PC-9 (cell line): ENCODE measurements at regions not wholly inside any gene's neighbourhood (a gene's known extent, or its start where the extent isn't known, plus 50 kb on each side); places are given as distances from the start of the nearest gene placed in this dataset.

Source experiments
- BruUV-seq: library from RNA; stranded (reverse); fragments of 400-500 nt; replicated peaks from 2 replicates; lab custom pipeline; 2021; lab: Mats Ljungman, UMichigan
- CTCF ChIA-PET: fragments of 300-600 bp; sonication (Branson Sonifier 250); formaldehyde crosslinking; loops from one replicate; lab custom pipeline; 2022; ENCODE audit warnings: antibody characterized with exemption; lab: Charles Lee
- POLR2A ChIA-PET: fragments of 300-600 bp; sonication (Branson Sonifier 250); formaldehyde crosslinking; loops from one replicate; lab custom pipeline; 2022; ENCODE audit warnings: antibody characterized with exemption; ENCODE audit not compliant: unreplicated experiment; lab: Charles Lee
- DNase-seq, 2 experiments: peaks; one replicate each; pipeline versions ENCODE4 v3.0.0 to v3.0.0-alpha.2; 2015 to 2022; ENCODE audit warnings: mixed read lengths in 1 of 2
- H2AFZ ChIP-seq: fragments of 200-600 bp; sonication (generic); 2 replicates; pipeline ENCODE4 v1.8.1; 2017; ENCODE audit warnings: antibody characterized with exemption
- H3F3A ChIP-seq: fragments of 200-600 bp; sonication (generic); 2 replicates; pipeline ENCODE4 v1.8.1; 2017; ENCODE audit warnings: antibody characterized with exemption, mild to moderate bottlenecking, low read depth; ENCODE audit not compliant: insufficient read depth
- H3K27ac ChIP-seq: fragments of 200-600 bp; sonication (generic); 2 replicates; pipeline ENCODE4 v1.6.1; 2016; ENCODE audit warnings: mixed run types
- H3K27me3 ChIP-seq: fragments of 200-600 bp; sonication (generic); 2 replicates; pipeline ENCODE4 v1.6.1; 2016; ENCODE audit warnings: low read depth, mixed run types; ENCODE audit not compliant: insufficient read depth
- H3K36me3 ChIP-seq: fragments of 200-600 bp; sonication (generic); 2 replicates; pipeline ENCODE4 v1.6.1; 2016; ENCODE audit warnings: low read depth, mixed run types
- H3K4me1 ChIP-seq: fragments of 200-600 bp; sonication (generic); replicated peaks from 2 replicates; pipeline ENCODE4 v1.6.1; 2016; ENCODE audit warnings: mixed run types; ENCODE audit not compliant: insufficient read depth
- H3K4me2 ChIP-seq: fragments of 200-600 bp; sonication (generic); 2 replicates; pipeline ENCODE4 v1.6.1; 2017; ENCODE audit warnings: mixed run types
- H3K4me3 ChIP-seq: fragments of 200-600 bp; sonication (generic); 2 replicates; pipeline ENCODE4 v1.6.1; 2016; ENCODE audit warnings: mixed run types
- H3K79me2 ChIP-seq: fragments of 200-600 bp; sonication (generic); 2 replicates; pipeline ENCODE4 v1.6.1; 2017; ENCODE audit warnings: low read depth, mixed run types
- H3K9me2 ChIP-seq: fragments of 200-600 bp; sonication (generic); 2 replicates; pipeline ENCODE4 v1.8.1; 2017; ENCODE audit warnings: mild to moderate bottlenecking; ENCODE audit not compliant: insufficient read depth
- H3K9me3 ChIP-seq: fragments of 200-600 bp; sonication (generic); 2 replicates; pipeline ENCODE4 v1.8.1; 2016; ENCODE audit warnings: low read depth; ENCODE audit not compliant: insufficient read depth
- H4K20me1 ChIP-seq: fragments of 200-600 bp; sonication (generic); 2 replicates; pipeline ENCODE4 v1.8.1; 2017; ENCODE audit not compliant: insufficient read depth
- EZH2 ChIP-seq: fragments of 200-600 bp; sonication (generic); IDR thresholded peaks from 2 replicates; pipeline ENCODE4 v1.8.0; 2017; ENCODE audit warnings: antibody characterized with exemption, low read depth
- intact Hi-C: fragments of 100-400 bp; cut with micrococcal nuclease; formaldehyde crosslinking; loops from one replicate; pipeline ENCODE4 v1.10.0; 2022; ENCODE audit not compliant: unreplicated experiment
- TF ChIP-seq, protein P1 (sequence below): fragments of 200-600 bp; sonication (generic); conservative IDR thresholded peaks from 2 replicates; pipeline ENCODE4 v1.6.1; 2017; ENCODE audit warnings: mixed run types, antibody characterized with exemption, mild to moderate bottlenecking, moderate library complexity

GRCh38 chr10:84924131-84924530, 595.7 kb downstream of the CCSER2 start:
- no peak overlapping the region for H3K27ac ChIP-seq
- no peak for TF ChIP-seq EZH2
- TF ChIP-seq, protein P1, sequence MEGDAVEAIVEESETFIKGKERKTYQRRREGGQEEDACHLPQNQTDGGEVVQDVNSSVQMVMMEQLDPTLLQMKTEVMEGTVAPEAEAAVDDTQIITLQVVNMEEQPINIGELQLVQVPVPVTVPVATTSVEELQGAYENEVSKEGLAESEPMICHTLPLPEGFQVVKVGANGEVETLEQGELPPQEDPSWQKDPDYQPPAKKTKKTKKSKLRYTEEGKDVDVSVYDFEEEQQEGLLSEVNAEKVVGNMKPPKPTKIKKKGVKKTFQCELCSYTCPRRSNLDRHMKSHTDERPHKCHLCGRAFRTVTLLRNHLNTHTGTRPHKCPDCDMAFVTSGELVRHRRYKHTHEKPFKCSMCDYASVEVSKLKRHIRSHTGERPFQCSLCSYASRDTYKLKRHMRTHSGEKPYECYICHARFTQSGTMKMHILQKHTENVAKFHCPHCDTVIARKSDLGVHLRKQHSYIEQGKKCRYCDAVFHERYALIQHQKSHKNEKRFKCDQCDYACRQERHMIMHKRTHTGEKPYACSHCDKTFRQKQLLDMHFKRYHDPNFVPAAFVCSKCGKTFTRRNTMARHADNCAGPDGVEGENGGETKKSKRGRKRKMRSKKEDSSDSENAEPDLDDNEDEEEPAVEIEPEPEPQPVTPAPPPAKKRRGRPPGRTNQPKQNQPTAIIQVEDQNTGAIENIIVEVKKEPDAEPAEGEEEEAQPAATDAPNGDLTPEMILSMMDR: no peak
- BruUV-seq: no TSS peak
- H3K4me3 ChIP-seq: no peak overlapping the region
- intact Hi-C loops: no loop called here
- no peaks in the 10 kb centered on the region for H3K36me3 ChIP-seq
- CTCF ChIA-PET: no interaction called here
- H3F3A ChIP-seq: no peaks in the 10 kb centered on the region
- DNase-seq: no peak
- H3K4me2 ChIP-seq: no peak overlapping the region
- H4K20me1 ChIP-seq: no peaks in the 10 kb centered on the region
- H3K9me2 ChIP-seq: no peaks in the 10 kb centered on the region
- POLR2A ChIA-PET: no interaction called here
- no peaks in the 10 kb centered on the region for H3K4me1 ChIP-seq
- no peaks in the 10 kb centered on the region for H3K27me3 ChIP-seq
- no peaks in the 10 kb centered on the region for H3K9me3 ChIP-seq
- no peaks in the 10 kb centered on the region for H3K79me2 ChIP-seq
- no peak overlapping the region for H2AFZ ChIP-seq

GRCh38 chr10:84925495-84925894, 597.1 kb downstream of the CCSER2 start:
- Histone ChIP-seq H3K4me2 (no peak overlapping the region), H3K79me2 (no peaks in the 10 kb centered on the region), H3F3A (no peaks in the 10 kb centered on the region), H3K27me3 (no peaks in the 10 kb centered on the region), H3K9me3 (no peaks in the 10 kb centered on the region), H3K9me2 (no peaks in the 10 kb centered on the region), H4K20me1 (no peaks in the 10 kb centered on the region), H3K36me3 (no peaks in the 10 kb centered on the region), H2AFZ (no peak overlapping the region), H3K27ac (no peak overlapping the region), H3K4me1 (no peaks in the 10 kb centered on the region), H3K4me3 (no peak overlapping the region)
- intact Hi-C loops: no loop called here
- no peak for TF ChIP-seq EZH2
- TF ChIP-seq, protein P1: no peak
- POLR2A ChIA-PET: no interaction called here
- no TSS peak for BruUV-seq
- no peak for DNase-seq
- CTCF ChIA-PET: no interaction called here

DNA sequence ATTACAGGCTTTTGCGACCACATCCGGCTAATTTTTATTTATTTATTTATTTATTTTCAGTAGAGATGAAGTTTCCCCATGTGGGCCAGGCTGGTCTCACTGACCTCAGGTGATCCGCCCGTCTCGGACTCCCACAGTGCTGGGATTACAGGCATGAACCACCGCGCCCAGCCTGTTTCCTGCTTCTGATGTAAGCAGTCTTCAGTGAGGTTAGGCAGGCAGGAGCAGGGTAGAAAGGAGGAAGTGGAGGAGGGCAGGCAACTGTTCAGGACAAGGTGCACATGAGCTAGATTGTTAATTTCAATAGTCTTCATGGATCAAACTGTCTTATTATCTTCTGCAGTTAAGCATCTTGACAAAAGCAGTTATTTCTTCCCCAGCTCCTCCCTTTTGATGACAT, 605.0 kb downstream of the CCSER2 start:
- no peaks in the 10 kb centered on the region for H3K9me3 ChIP-seq
- H3K4me1 ChIP-seq: no peaks in the 10 kb centered on the region
- POLR2A ChIA-PET: no interaction called here
- no peaks in the 10 kb centered on the region for H3K36me3 ChIP-seq
- H3K4me2 ChIP-seq: no peak overlapping the region
- no peaks in the 10 kb centered on the region for H3K27me3 ChIP-seq
- H2AFZ ChIP-seq: no peak overlapping the region
- no peak overlapping the region for H3K4me3 ChIP-seq
- no peaks in the 10 kb centered on the region for H3K9me2 ChIP-seq
- CTCF ChIA-PET: no interaction called here
- TF ChIP-seq, protein P1: no peak
- no peak for TF ChIP-seq EZH2
- H3K27ac ChIP-seq: no peak overlapping the region
- H3F3A ChIP-seq: no peaks in the 10 kb centered on the region
- H4K20me1 ChIP-seq: no peaks in the 10 kb centered on the region
- no TSS peak for BruUV-seq
- no peaks in the 10 kb centered on the region for H3K79me2 ChIP-seq
- intact Hi-C loops: no loop called here
- DNase-seq: no peak
